Mesendoderm (in vitro differentiated cells): ENCODE measurements at regions not wholly inside any gene's neighbourhood (a gene's known extent, or its start where the extent isn't known, plus 50 kb on each side); places are given as distances from the start of the nearest gene placed in this dataset.

Experiments
- DNase-seq: peaks from one replicate; pipeline ENCODE4 v3.0.0; 2013
- H2AK5ac ChIP-seq: 2 replicates; pipeline ENCODE4 v1.6.1; 2013; ENCODE audit warnings: low read length, inconsistent platforms
- H2BK120ac ChIP-seq: 2 replicates; pipeline ENCODE4 v1.6.1; 2013; ENCODE audit warnings: low read depth, mild to moderate bottlenecking, low read length, moderate library complexity, mixed read lengths
- H2BK15ac ChIP-seq: replicated peaks from 2 replicates; pipeline ENCODE4 v1.6.1; 2013; ENCODE audit warnings: low read depth, mild to moderate bottlenecking, moderate library complexity
- H2BK5ac ChIP-seq: 2 replicates; pipeline ENCODE4 v1.6.1; 2013; ENCODE audit warnings: low read length, inconsistent platforms
- H3K18ac ChIP-seq: 2 replicates; pipeline ENCODE4 v1.6.1; 2013; ENCODE audit warnings: mild to moderate bottlenecking, low read length, mixed read lengths
- H3K23ac ChIP-seq: one replicate; pipeline ENCODE4 v1.6.1; 2013; ENCODE audit warnings: low read length
- H3K27ac ChIP-seq: 2 replicates; pipeline ENCODE4 v1.5.1; 2013; ENCODE audit warnings: low read depth, mild to moderate bottlenecking, inconsistent platforms, low read length, moderate library complexity
- H3K27me3 ChIP-seq: 2 replicates; pipeline ENCODE4 v1.6.1; 2013; ENCODE audit warnings: low read length, control low read depth, mild to moderate bottlenecking, inconsistent platforms; ENCODE audit not compliant: insufficient read depth, poor library complexity
- H3K36me3 ChIP-seq: 2 replicates; pipeline ENCODE4 v1.6.1; 2013; ENCODE audit warnings: low read length, inconsistent platforms; ENCODE audit not compliant: control insufficient read depth, insufficient read depth
- H3K4ac ChIP-seq: one replicate; pipeline ENCODE4 v1.6.1; 2013; ENCODE audit warnings: low read depth, mild to moderate bottlenecking, low read length, moderate library complexity
- H3K4me1 ChIP-seq: 2 replicates; pipeline ENCODE4 v1.6.1; 2013; ENCODE audit warnings: low read depth, low read length, inconsistent platforms; ENCODE audit not compliant: control insufficient read depth
- H3K4me2 ChIP-seq: 2 replicates; pipeline ENCODE4 v1.6.1; 2013; ENCODE audit warnings: low read length
- H3K4me3 ChIP-seq: 2 replicates; pipeline ENCODE4 v1.5.1; 2013; ENCODE audit warnings: mild to moderate bottlenecking, low read length
- H3K56ac ChIP-seq: one replicate; pipeline ENCODE4 v1.6.1; 2013; ENCODE audit warnings: low read length
- H3K79me1 ChIP-seq: 2 replicates; pipeline ENCODE4 v1.6.1; 2013; ENCODE audit warnings: low read length, inconsistent platforms
- H3K79me2 ChIP-seq: 2 replicates; pipeline ENCODE4 v1.6.1; 2013; ENCODE audit warnings: mild to moderate bottlenecking, low read length; ENCODE audit not compliant: control insufficient read depth, insufficient read depth
- H3K9ac ChIP-seq: 2 replicates; pipeline ENCODE4 v1.6.1; 2013; ENCODE audit warnings: low read length, inconsistent platforms
- H4K5ac ChIP-seq: one replicate; pipeline ENCODE4 v1.6.1; 2013; ENCODE audit warnings: low read length
- H4K8ac ChIP-seq: one replicate; pipeline ENCODE4 v1.6.1; 2013; ENCODE audit warnings: low read depth, mild to moderate bottlenecking, control low read depth, low read length, moderate library complexity
- WGBS: extraction: QIAGEN DNeasy Blood & Tissue Kit; methylation state at CpG from one replicate; pipeline ENCODE4 v1.1.7; 2013; ENCODE audit warnings: low lambda C conversion rate, missing lambda C conversion rate; ENCODE audit not compliant: insufficient coverage; ENCODE audit errors: extremely low coverage; 5-methylcytosine and 5-hydroxymethylcytosine counted together

- DNase-seq, result no peak
- H2BK5ac ChIP-seq, result no peak overlapping the region
- WGBS, result no CpG with 5 or more reads among the region's 8 CpGs
Observed at GRCh38 chr1:234920136-234920842, 208.3 kb downstream of the TOMM20 start.

GRCh38 chr1:234918961-234919761, 209.5 kb downstream of the TOMM20 start:
- no peak overlapping the region for H3K4me3 ChIP-seq
- no peak overlapping the region for H2BK120ac ChIP-seq
- H2AK5ac ChIP-seq, result no peak overlapping the region
- WGBS, result no CpG with 5 or more reads among the region's 15 CpGs
- no peaks in the 10 kb centered on the region for H3K79me1 ChIP-seq
- no peaks in the 10 kb centered on the region for H3K27me3 ChIP-seq
- no peak overlapping the region for H2BK15ac ChIP-seq
- no peak for DNase-seq
- H4K5ac ChIP-seq, result no peak overlapping the region
- H3K4me2 ChIP-seq, result no peak overlapping the region
- H3K4me1 ChIP-seq, result peaks cover 2% of the 10 kb centered on the region
- no peak overlapping the region for H3K4ac ChIP-seq
- no peak overlapping the region for H3K18ac ChIP-seq
- H2BK5ac ChIP-seq, result peak overlapping the region; percentile 17
- no peaks in the 10 kb centered on the region for H3K36me3 ChIP-seq
- H3K9ac ChIP-seq, result no peak overlapping the region
- no peak overlapping the region for H3K23ac ChIP-seq
- no peak overlapping the region for H3K27ac ChIP-seq
- H4K8ac ChIP-seq, result no peak overlapping the region
- H3K56ac ChIP-seq, result peak overlapping the region; percentile 57
- no peaks in the 10 kb centered on the region for H3K79me2 ChIP-seq

More at GRCh38 chr1:234920136-234920842, 208.3 kb downstream of the TOMM20 start:
- Histone ChIP-seq H3K27me3 (no peaks in the 10 kb centered on the region), H3K27ac (no peak overlapping the region), H3K9ac (no peak overlapping the region), H2BK15ac (no peak overlapping the region), H3K4me2 (no peak overlapping the region), H4K5ac (no peak overlapping the region), H2AK5ac (no peak overlapping the region), H3K4me1 (peaks cover 2% of the 10 kb centered on the region), H3K23ac (no peak overlapping the region), H3K4me3 (no peak overlapping the region), H3K79me1 (no peaks in the 10 kb centered on the region), H4K8ac (no peak overlapping the region), H3K79me2 (no peaks in the 10 kb centered on the region), H3K36me3 (no peaks in the 10 kb centered on the region), H2BK120ac (no peak overlapping the region), H3K4ac (no peak overlapping the region), H3K56ac (no peak overlapping the region), H3K18ac (no peak overlapping the region)

GRCh38 chr1:234918181-234918841, 210.3 kb downstream of the TOMM20 start:
- WGBS, result no CpG with 5 or more reads among the region's 17 CpGs
- Histone ChIP-seq H3K56ac (peak overlapping the region; percentile 25), H3K4ac (no peak overlapping the region), H2AK5ac (no peak overlapping the region), H3K27me3 (no peaks in the 10 kb centered on the region), H3K4me3 (no peak overlapping the region), H3K18ac (peak overlapping the region; percentile 53), H4K8ac (no peak overlapping the region), H3K23ac (no peak overlapping the region), H3K27ac (no peak overlapping the region), H4K5ac (no peak overlapping the region), H3K4me1 (peaks cover 2% of the 10 kb centered on the region), H2BK120ac (no peak overlapping the region), H3K79me1 (no peaks in the 10 kb centered on the region), H3K79me2 (no peaks in the 10 kb centered on the region), H2BK5ac (no peak overlapping the region), H3K4me2 (no peak overlapping the region), H2BK15ac (no peak overlapping the region), H3K36me3 (no peaks in the 10 kb centered on the region), H3K9ac (no peak overlapping the region)
- DNase-seq, result peak; percentile 28

- peaks cover 2% of the 10 kb centered on the region for H3K4me1 ChIP-seq
- H4K5ac ChIP-seq, result no peak overlapping the region
- H2BK120ac ChIP-seq, result no peak overlapping the region
- no peak overlapping the region for H3K9ac ChIP-seq
- no peak overlapping the region for H3K4ac ChIP-seq
- no peak overlapping the region for H2BK15ac ChIP-seq
- H3K4me3 ChIP-seq, result no peak overlapping the region
- no peak overlapping the region for H3K27ac ChIP-seq
- no peaks in the 10 kb centered on the region for H3K36me3 ChIP-seq
- H3K23ac ChIP-seq, result no peak overlapping the region
- no peak overlapping the region for H3K18ac ChIP-seq
- WGBS, result no CpG with 5 or more reads among the region's 23 CpGs
- no peaks in the 10 kb centered on the region for H3K79me1 ChIP-seq
- H3K79me2 ChIP-seq, result no peaks in the 10 kb centered on the region
- H3K56ac ChIP-seq, result no peak overlapping the region
- H2BK5ac ChIP-seq, result no peak overlapping the region
- H3K27me3 ChIP-seq, result no peaks in the 10 kb centered on the region
- no peak for DNase-seq
- no peak overlapping the region for H3K4me2 ChIP-seq
- no peak overlapping the region for H2AK5ac ChIP-seq
- H4K8ac ChIP-seq, result no peak overlapping the region
Observed at GRCh38 chr1:234917495-234918180, 211.0 kb downstream of the TOMM20 start.

GRCh38 chr1:234916840-234917239, 211.8 kb downstream of the TOMM20 start:
- H3K56ac ChIP-seq, result no peak overlapping the region
- H2BK15ac ChIP-seq, result no peak overlapping the region
- no peak overlapping the region for H2AK5ac ChIP-seq
- H4K8ac ChIP-seq, result no peak overlapping the region
- no peak overlapping the region for H3K27ac ChIP-seq
- no peak overlapping the region for H3K4me3 ChIP-seq
- H3K4ac ChIP-seq, result no peak overlapping the region
- no peak overlapping the region for H3K18ac ChIP-seq
- no peak for DNase-seq
- WGBS, result no CpG with 5 or more reads among the region's 4 CpGs
- H2BK5ac ChIP-seq, result no peak overlapping the region
- H3K23ac ChIP-seq, result no peak overlapping the region
- no peaks in the 10 kb centered on the region for H3K79me1 ChIP-seq
- H3K4me1 ChIP-seq, result peaks cover 2% of the 10 kb centered on the region
- H3K79me2 ChIP-seq, result no peaks in the 10 kb centered on the region
- no peak overlapping the region for H4K5ac ChIP-seq
- H2BK120ac ChIP-seq, result no peak overlapping the region
- no peak overlapping the region for H3K4me2 ChIP-seq
- H3K27me3 ChIP-seq, result no peaks in the 10 kb centered on the region
- no peaks in the 10 kb centered on the region for H3K36me3 ChIP-seq
- H3K9ac ChIP-seq, result no peak overlapping the region
